IgD-negative memory B cell (primary cell): ENCODE measurements at regions not wholly inside any gene's neighbourhood (a gene's known extent, or its start where the extent isn't known, plus 50 kb on each side); places are given as distances from the start of the nearest gene placed in this dataset.

Source experiments
- H3K27ac Mint-ChIP-seq, 3 donors: one replicate each; pipeline ENCODE4 v1.8.0; 2020 to 2022; ENCODE audit warnings: mild to moderate bottlenecking in 3 of 3, mixed read lengths in 3 of 3, moderate library complexity in 1 of 3
- H3K27me3 Mint-ChIP-seq: one replicate; pipeline ENCODE4 v1.8.0; 2021; ENCODE audit warnings: mixed read lengths
- H3K36me3 Mint-ChIP-seq: one replicate; pipeline ENCODE4 v1.8.0; 2020; ENCODE audit warnings: mild to moderate bottlenecking, mixed read lengths
- H3K4me1 Mint-ChIP-seq, 3 donors: one replicate each; pipeline ENCODE4 v1.8.0; 2020 to 2022; ENCODE audit warnings: mixed read lengths in 3 of 3, mild to moderate bottlenecking in 1 of 3
- H3K4me3 Mint-ChIP-seq, 4 donors: one replicate each; pipeline ENCODE4 v1.8.0; 2020 to 2022; ENCODE audit warnings: mild to moderate bottlenecking in 4 of 4, mixed read lengths in 4 of 4, moderate library complexity in 3 of 4
- H3K9me3 Mint-ChIP-seq, 3 donors: one replicate each; pipeline ENCODE4 v1.8.0; 2020 to 2021; ENCODE audit warnings: mixed read lengths in 3 of 3, mild to moderate bottlenecking in 1 of 3

DNA sequence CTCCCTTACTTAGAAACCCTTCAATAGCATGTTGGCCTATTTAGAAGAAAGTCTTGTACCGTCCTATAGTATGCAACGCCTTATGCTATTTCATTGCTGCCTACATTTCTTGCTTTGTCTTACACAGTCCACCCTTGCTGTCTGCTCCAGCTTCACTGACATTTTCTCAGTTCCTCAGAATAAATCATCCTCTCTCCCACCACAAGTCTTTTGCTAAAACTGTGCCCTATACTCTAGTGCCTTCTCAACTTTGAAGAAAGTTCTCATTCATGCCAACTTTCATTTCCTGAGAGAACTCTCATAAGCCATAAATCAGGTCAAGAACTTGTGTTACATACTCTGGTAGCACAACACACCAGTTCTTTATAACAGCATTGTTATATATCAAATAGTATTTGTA is 54.3 kb upstream of the COL3A1 start:
- H3K27me3 Mint-ChIP-seq: no peaks in the 10 kb centered on the region
- H3K4me3 Mint-ChIP-seq: no peak overlapping the region
- H3K36me3 Mint-ChIP-seq: no peaks in the 10 kb centered on the region
- H3K4me1 Mint-ChIP-seq: no peaks in the 10 kb centered on the region
- no peak overlapping the region for H3K27ac Mint-ChIP-seq
- H3K9me3 Mint-ChIP-seq: peaks cover 0 to 6% (median 0%) of the 10 kb centered on the region in 3 donors

DNA sequence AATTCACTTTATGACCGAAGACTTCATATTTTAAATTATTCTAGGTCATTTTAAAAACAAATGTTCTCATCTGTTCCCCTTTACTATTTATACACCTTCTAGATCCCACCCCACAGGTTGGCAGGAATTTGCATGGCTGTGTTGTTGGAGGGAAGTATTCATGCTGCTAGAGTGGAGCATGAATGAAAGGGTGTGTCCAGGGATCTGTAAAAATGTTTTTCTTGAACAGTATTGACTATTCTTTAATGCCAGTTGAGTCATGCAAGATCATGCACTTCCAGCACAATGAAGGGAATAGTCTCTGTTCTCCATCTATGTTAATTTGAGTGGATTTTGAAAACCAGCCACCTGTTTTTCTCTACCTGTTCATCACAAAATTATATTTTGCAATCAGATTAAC is 52.0 kb upstream of the COL3A1 start:
- Mint-ChIP-seq H3K36me3 (no peaks in the 10 kb centered on the region), H3K9me3 (peaks cover 3 to 10% (median 8%) of the 10 kb centered on the region in 3 donors), H3K27ac (no peak overlapping the region), H3K27me3 (no peaks in the 10 kb centered on the region), H3K4me1 (peaks cover 0 to 2% (median 0%) of the 10 kb centered on the region in 3 donors), H3K4me3 (no peak overlapping the region)
